GM23338 (cell line): ENCODE measurements at regions not wholly inside any gene's neighbourhood (a gene's known extent, or its start where the extent isn't known, plus 50 kb on each side); places are given as distances from the start of the nearest gene placed in this dataset.

ENCODE experiments used
- ATAC-seq: fragments of 200-7000 bp; cut with Tn5 transposase; 3 replicates; pipeline ENCODE4 v1.9.1; 2020
- DNase-seq: peaks from one replicate; pipeline ENCODE4 v3.0.0-alpha.2; 2015; ENCODE audit warnings: low spot score
- H2AFZ ChIP-seq: fragments of 200-600 bp; sonication (generic); 2 replicates; pipeline ENCODE4 v1.8.0; 2016; ENCODE audit warnings: antibody characterized with exemption, mild to moderate bottlenecking, moderate library complexity
- H3F3A ChIP-seq: fragments of 200-600 bp; sonication (generic); replicated peaks from 2 replicates; pipeline ENCODE4 v1.8.0; 2017; ENCODE audit warnings: antibody characterized with exemption, mixed run types, low read depth
- H3K27ac ChIP-seq: fragments of 200-600 bp; sonication (generic); 2 replicates; pipeline ENCODE4 v1.6.1; 2016; ENCODE audit warnings: low read depth
- H3K27me3 ChIP-seq: fragments of 200-600 bp; sonication (generic); 2 replicates; pipeline ENCODE4 v1.8.0; 2016; ENCODE audit warnings: mild to moderate bottlenecking, mixed run types, moderate library complexity; ENCODE audit not compliant: insufficient read depth
- H3K36me3 ChIP-seq: fragments of 200-600 bp; sonication (generic); 2 replicates; pipeline ENCODE4 v1.8.0; 2016; ENCODE audit warnings: mild to moderate bottlenecking; ENCODE audit not compliant: insufficient read depth
- H3K4me1 ChIP-seq: fragments of 200-600 bp; sonication (generic); 2 replicates; pipeline ENCODE4 v1.8.0; 2016; ENCODE audit warnings: mild to moderate bottlenecking, moderate library complexity; ENCODE audit not compliant: insufficient read depth
- H3K4me2 ChIP-seq: fragments of 200-600 bp; sonication (generic); 2 replicates; pipeline ENCODE4 v1.7.1; 2017; ENCODE audit warnings: mixed run types
- H3K4me3 ChIP-seq: fragments of 200-600 bp; sonication (generic); 2 replicates; pipeline ENCODE4 v1.6.1; 2016; ENCODE audit warnings: mixed run types
- H3K79me2 ChIP-seq: fragments of 200-600 bp; sonication (generic); replicated peaks from 2 replicates; pipeline ENCODE4 v1.8.0; 2017; ENCODE audit warnings: mild to moderate bottlenecking; ENCODE audit not compliant: insufficient read depth
- H3K9me2 ChIP-seq: fragments of 200-600 bp; sonication (generic); 2 replicates; pipeline ENCODE4 v1.8.0; 2017; ENCODE audit not compliant: insufficient read depth
- H4K20me1 ChIP-seq: fragments of 200-600 bp; sonication (generic); replicated peaks from 2 replicates; pipeline ENCODE4 v1.8.0; 2017; ENCODE audit warnings: mild to moderate bottlenecking; ENCODE audit not compliant: insufficient read depth
- H3K27ac Mint-ChIP-seq: 2 replicates; pipeline ENCODE4 v1.8.0; 2020; ENCODE audit warnings: inconsistent platforms, mild to moderate bottlenecking, moderate library complexity, mixed read lengths
- H3K27me3 Mint-ChIP-seq: 3 replicates; pipeline ENCODE4 v1.8.0; 2022; ENCODE audit warnings: low read depth, mild to moderate bottlenecking, moderate library complexity, mixed read lengths, inconsistent platforms; ENCODE audit not compliant: insufficient read depth, poor library complexity
- H3K36me3 Mint-ChIP-seq: 3 replicates; pipeline ENCODE4 v1.8.0; 2021; ENCODE audit warnings: low read depth, mild to moderate bottlenecking, inconsistent platforms, moderate library complexity, mixed read lengths
- H3K4me1 Mint-ChIP-seq: 3 replicates; pipeline ENCODE4 v1.8.0; 2020; ENCODE audit warnings: mild to moderate bottlenecking, inconsistent platforms, mixed read lengths
- H3K4me3 Mint-ChIP-seq: 3 replicates; pipeline ENCODE4 v1.8.0; 2021; ENCODE audit warnings: moderate library complexity, mild to moderate bottlenecking, inconsistent platforms, mixed read lengths
- H3K9me3 Mint-ChIP-seq: 3 replicates; pipeline ENCODE4 v1.8.0; 2020; ENCODE audit warnings: moderate library complexity, mild to moderate bottlenecking, inconsistent platforms, mixed read lengths
- CREB1 ChIP-seq: fragments of 250-450 bp; sonication (Bioruptor Pico); IDR thresholded peaks from 2 replicates; pipeline ENCODE4 v1.5.0; 2020; ENCODE audit warnings: low read depth, mild to moderate bottlenecking, moderate library complexity
- CTCF ChIP-seq, 2 experiments: fragments of 200-600 bp in 1 of 2; sonication (generic) in 1 of 2; conservative IDR thresholded peaks; 2 replicates each; pipeline versions ENCODE4 v1.5.1 to v1.6.1; 2016 to 2017; ENCODE audit warnings: antibody characterized with exemption in 2 of 2, low read depth in 2 of 2, mild to moderate bottlenecking in 2 of 2, moderate library complexity in 1 of 2
- ETS1 ChIP-seq: IDR thresholded peaks from 2 replicates; pipeline ENCODE4 v1.6.1; 2016; ENCODE audit warnings: antibody characterized with exemption
- EZH2 ChIP-seq: fragments of 200-600 bp; sonication (generic); IDR thresholded peaks from one replicate; pipeline ENCODE4 v1.8.0; 2017; ENCODE audit warnings: antibody characterized with exemption, mild to moderate bottlenecking, low read depth; ENCODE audit not compliant: unreplicated experiment
- EZH2phosphoT487 ChIP-seq: fragments of 200-600 bp; sonication (generic); IDR thresholded peaks from one replicate; pipeline ENCODE4 v1.8.1; 2018; ENCODE audit warnings: antibody characterized with exemption; ENCODE audit not compliant: unreplicated experiment
- JUNB ChIP-seq: IDR thresholded peaks from one replicate; pipeline ENCODE4 v1.6.1; 2016; ENCODE audit warnings: antibody characterized with exemption; ENCODE audit not compliant: unreplicated experiment
- NANOG ChIP-seq: IDR thresholded peaks from 2 replicates; pipeline ENCODE4 v1.6.1; 2016; ENCODE audit warnings: antibody characterized with exemption, borderline replicate concordance
- POLR2AphosphoS5 ChIP-seq: IDR thresholded peaks from 2 replicates; pipeline ENCODE4 v1.6.1; 2016; ENCODE audit warnings: antibody characterized with exemption, low read depth
- REST ChIP-seq: IDR thresholded peaks from one replicate; pipeline ENCODE4 v1.6.1; 2018; ENCODE audit warnings: antibody characterized with exemption; ENCODE audit not compliant: unreplicated experiment
- STAT1 ChIP-seq: IDR thresholded peaks from one replicate; pipeline ENCODE4 v1.6.1; 2016; ENCODE audit warnings: antibody characterized with exemption; ENCODE audit not compliant: unreplicated experiment
- ZNF114 ChIP-seq: fragments of 250-450 bp; sonication (Bioruptor Pico); IDR thresholded peaks from 2 replicates; pipeline ENCODE4 v1.5.0; 2020; ENCODE audit warnings: mild to moderate bottlenecking, moderate library complexity
- ZNF331 ChIP-seq: fragments of 250-450 bp; sonication (Bioruptor Pico); IDR thresholded peaks from 2 replicates; pipeline ENCODE4 v1.5.0; 2020; ENCODE audit warnings: low read depth, mild to moderate bottlenecking, moderate library complexity
- ZNF462 ChIP-seq: fragments of 250-450 bp; sonication (Bioruptor Pico); IDR thresholded peaks from 2 replicates; pipeline ENCODE4 v1.5.0; 2020; ENCODE audit warnings: mild to moderate bottlenecking, moderate library complexity

GRCh38 chr2:120785228-120785966, 49.7 kb downstream of the GLI2 start:
- TF ChIP-seq CREB1 (no peak), CTCF (conservative IDR thresholded peaks at IDR 0.05; ENCODE audit: low read depth in 2 of 2) (no peak), STAT1 (no peak), NANOG (no peak), REST (no peak), JUNB (no peak), ZNF462 (CRISPR knock-in tag) (no peak), ZNF331 (CRISPR knock-in tag) (no peak), ZNF114 (CRISPR knock-in tag) (no peak), EZH2 (no peak), ETS1 (no peak), POLR2AphosphoS5 (no peak), EZH2phosphoT487 (no peak)
- no peaks in the 10 kb centered on the region for H3K27me3 ChIP-seq
- peaks cover 74% of the 10 kb centered on the region for H3K4me1 Mint-ChIP-seq
- H3K4me3 ChIP-seq = peak overlapping the region; percentile 33
- peaks cover 92% of the 10 kb centered on the region for H3K79me2 ChIP-seq
- peak overlapping the region; percentile 77 for H3K27ac Mint-ChIP-seq
- peaks cover 38% of the 10 kb centered on the region for H3F3A ChIP-seq
- H3K9me2 ChIP-seq = no peaks in the 10 kb centered on the region
- H3K4me3 Mint-ChIP-seq = 0 out of 3 replicates have a peak overlapping the region, but pooled peaks have one; percentile 27
- peaks cover 23% of the 10 kb centered on the region for H3K27me3 Mint-ChIP-seq
- H4K20me1 ChIP-seq = peaks cover 13% of the 10 kb centered on the region; the same call in 1 of the 2 replicates
- H3K36me3 Mint-ChIP-seq = peaks cover 7% of the 10 kb centered on the region; the same call in 1 of the 3 replicates
- no peaks in the 10 kb centered on the region for H3K36me3 ChIP-seq
- H3K27ac ChIP-seq = peak overlapping the region; percentile 87
- no peak for ATAC-seq
- no peak overlapping the region for H2AFZ ChIP-seq
- no peaks in the 10 kb centered on the region; the same call in 2 of the 3 replicates for H3K9me3 Mint-ChIP-seq
- peak overlapping the region; percentile 59 for H3K4me2 ChIP-seq
- H3K4me1 ChIP-seq = peaks cover 58% of the 10 kb centered on the region
- DNase-seq = no peak
